ENCODE measurements at regions not wholly inside any gene's neighbourhood (a gene's known extent, or its start where the extent isn't known, plus 50 kb on each side); places are given as distances from the start of the nearest gene placed in this dataset.

- no peak for TF ChIP-seq CTCF (IDR thresholded peaks at IDR 0.05; ENCODE audit: insufficient read depth, low read depth, low read length, missing control alignments)
- no peak for DNase-seq (ENCODE audit: low read depth)
- H3K4me3 ChIP-seq (ENCODE audit: low read depth, low read length) = no peak overlapping the region
Measured at GRCh38 chr11:119791701-119792151, 62.7 kb upstream of the NECTIN1 start.

- no peak for DNase-seq (ENCODE audit: low read depth)
- H3K4me3 ChIP-seq (ENCODE audit: low read depth, low read length) = no peak overlapping the region
- no peak for TF ChIP-seq CTCF (IDR thresholded peaks at IDR 0.05; ENCODE audit: insufficient read depth, low read depth, low read length, missing control alignments)
Measured at GRCh38 chr11:119791047-119791446, 62.0 kb upstream of the NECTIN1 start.

GRCh38 chr11:119790476-119790875 lies 61.5 kb upstream of the NECTIN1 start:
- no peak overlapping the region for H3K4me3 ChIP-seq (ENCODE audit: low read depth, low read length)
- no peak for DNase-seq (ENCODE audit: low read depth)
- TF ChIP-seq CTCF (IDR thresholded peaks at IDR 0.05; ENCODE audit: insufficient read depth, low read depth, low read length, missing control alignments) = no peak

GRCh38 chr11:119789766-119790407 lies 60.9 kb upstream of the NECTIN1 start:
- no peak for TF ChIP-seq CTCF (IDR thresholded peaks at IDR 0.05; ENCODE audit: insufficient read depth, low read depth, low read length, missing control alignments)
- no peak for DNase-seq (ENCODE audit: low read depth)
- no peak overlapping the region for H3K4me3 ChIP-seq (ENCODE audit: low read depth, low read length)

- DNase-seq (ENCODE audit: low read depth) = no peak
- no peak for TF ChIP-seq CTCF (IDR thresholded peaks at IDR 0.05; ENCODE audit: insufficient read depth, low read depth, low read length, missing control alignments)
- no peak overlapping the region for H3K4me3 ChIP-seq (ENCODE audit: low read depth, low read length)
Measured at GRCh38 chr11:119788911-119789560, 60.0 kb upstream of the NECTIN1 start.

GRCh38 chr11:119788096-119788883 lies 59.3 kb upstream of the NECTIN1 start:
- no peak for TF ChIP-seq CTCF (IDR thresholded peaks at IDR 0.05; ENCODE audit: insufficient read depth, low read depth, low read length, missing control alignments)
- no peak overlapping the region for H3K4me3 ChIP-seq (ENCODE audit: low read depth, low read length)
- DNase-seq (ENCODE audit: low read depth) = no peak

Measured in GM12865 (cell line).